Stimulated activated CD4-positive, alpha-beta T cell treated with anti-CD3 and anti-CD28 coated beads, Interleukin-15, amount 100 ng/mL, for 24 hours (primary cell): ENCODE measurements at regions not wholly inside any gene's neighbourhood (a gene's known extent, or its start where the extent isn't known, plus 50 kb on each side); places are given as distances from the start of the nearest gene placed in this dataset.
"Not testable (repeated sequence)": the region's sequence is repeated elsewhere in the genome, so short reads cannot be mapped to it uniquely, and the experiment has no call there.

Source experiments
- DNase-seq: peaks from one replicate; pipeline ENCODE4 v3.0.0-alpha.2; 2020

GRCh38 chr10:108574233-108574632 lies 1349.1 kb downstream of the XPNPEP1 start:
- DNase-seq = no peak

GRCh38 chr10:108568824-108569223 lies 1354.5 kb downstream of the XPNPEP1 start:
- DNase-seq = no peak

GRCh38 chr10:108567899-108568752 lies 1355.2 kb downstream of the XPNPEP1 start:
- DNase-seq = no peak

GRCh38 chr10:108566316-108567107 lies 1356.8 kb downstream of the XPNPEP1 start:
- DNase-seq = no peak

- DNase-seq = no peak
These were observed 1361.2 kb downstream of the XPNPEP1 start for GRCh38 chr10:108562105-108562504.

GRCh38 chr10:108561649-108562048 lies 1361.7 kb downstream of the XPNPEP1 start:
- DNase-seq = no peak

GRCh38 chr10:108560488-108560887 lies 1362.8 kb downstream of the XPNPEP1 start:
- no peak for DNase-seq

- DNase-seq = no peak
These were observed 1367.1 kb downstream of the XPNPEP1 start for GRCh38 chr10:108556186-108556585.

GRCh38 chr10:108545921-108546320 lies 1377.4 kb downstream of the XPNPEP1 start:
- DNase-seq = no peak

GRCh38 chr10:108544500-108545120 lies 1378.7 kb downstream of the XPNPEP1 start:
- DNase-seq = peak; percentile 52

GRCh38 chr10:108533551-108533950 lies 1369.0 kb upstream of the SORCS1 start:
- not testable (repeated sequence) for DNase-seq

- no peak for DNase-seq
These were observed 1358.7 kb upstream of the SORCS1 start for GRCh38 chr10:108523016-108523800.

- DNase-seq = no peak
These were observed 1357.5 kb upstream of the SORCS1 start for GRCh38 chr10:108521827-108522492.

- DNase-seq = no peak
These were observed 1351.3 kb upstream of the SORCS1 start for GRCh38 chr10:108515821-108516220.

GRCh38 chr10:108500396-108500795 lies 1335.9 kb upstream of the SORCS1 start:
- DNase-seq = no peak

GRCh38 chr10:108496106-108496505 lies 1331.6 kb upstream of the SORCS1 start:
- DNase-seq = no peak

- no peak for DNase-seq
These were observed 1326.4 kb upstream of the SORCS1 start for GRCh38 chr10:108490944-108491343.

GRCh38 chr10:108471420-108471819 lies 1306.9 kb upstream of the SORCS1 start:
- no peak for DNase-seq

- no peak for DNase-seq
These were observed 1305.4 kb upstream of the SORCS1 start for GRCh38 chr10:108469940-108470339.

- peak; percentile 1 for DNase-seq
These were observed 1301.5 kb upstream of the SORCS1 start for GRCh38 chr10:108465871-108466641.

GRCh38 chr10:108462005-108462404 lies 1297.5 kb upstream of the SORCS1 start:
- no peak for DNase-seq
